ENCODE measurements at regions not wholly inside any gene's neighbourhood (a gene's known extent, or its start where the extent isn't known, plus 50 kb on each side); places are given as distances from the start of the nearest gene placed in this dataset.

DNA sequence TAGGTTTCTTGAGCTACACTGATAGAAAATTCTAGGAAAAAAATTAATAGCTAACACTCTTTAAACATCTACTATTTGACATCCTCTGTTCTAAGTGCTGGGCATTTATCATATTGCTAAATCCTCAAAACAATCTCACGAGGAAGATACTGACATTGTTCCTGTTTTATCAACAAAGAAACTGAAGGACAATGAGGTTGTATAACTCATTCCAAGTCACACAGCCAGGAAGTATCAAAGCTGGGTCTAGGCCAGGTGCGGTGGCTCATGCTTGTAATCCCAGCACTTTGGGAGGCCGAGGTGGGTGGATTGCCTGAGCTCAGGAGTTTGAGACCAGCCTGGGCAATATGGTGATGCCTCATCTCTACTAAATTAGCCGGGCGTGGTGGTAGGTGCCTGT lies 51.6 kb upstream of the IL6 start:
- POLR2A ChIA-PET (ENCODE audit: partially characterized antibody) = interaction anchor here (0.8 kb wide), 1 partner anchor 9 kb away, joined by 3 read pairs; no protein-coding TSS in a partner anchor
- no peak overlapping the region for H4K91ac ChIP-seq (replicated peaks; ENCODE audit: insufficient read length, low read length)
- FAIRE-seq = no peak

More for the DNA sequence above, 51.6 kb upstream of the IL6 start:
- no peaks in the 10 kb centered on the region for H3K79me1 ChIP-seq (ENCODE audit: low read depth, low read length)
- no peak overlapping the region for H4K8ac ChIP-seq (ENCODE audit: extremely low read depth, insufficient read depth, low read length)
- H3K56ac ChIP-seq (replicated peaks; ENCODE audit: insufficient read length, low read depth, low read length) = no peak overlapping the region
- TF ChIP-seq TCF12 (IDR thresholded peaks at IDR 0.05; ENCODE audit: low read depth, low read length) (no peak), CREB1 (IDR thresholded peaks at IDR 0.05) (no peak), ZNF274 (IDR thresholded peaks at IDR 0.05; ENCODE audit: borderline replicate concordance, extremely low read depth, low read length) (no peak), RAD21 (IDR thresholded peaks at IDR 0.05 in 1 of 2, conservative IDR thresholded peaks at IDR 0.05 in 1 of 2; ENCODE audit: low read depth in 2 of 2, low read length in 2 of 2) (no peak), PHF8 (conservative IDR thresholded peaks at IDR 0.05; ENCODE audit: low read depth, low read length) (no peak), CTBP2 (IDR thresholded peaks at IDR 0.05; ENCODE audit: borderline replicate concordance, insufficient read depth, insufficient read length, low read length) (no peak), TAF1 (IDR thresholded peaks at IDR 0.05; ENCODE audit: low read depth, low read length) (no peak), SIN3A (conservative IDR thresholded peaks at IDR 0.05 in 1 of 2, IDR thresholded peaks at IDR 0.05 in 1 of 2; ENCODE audit: low read depth in 1 of 2, low read length in 2 of 2) (no peak)
- no peak overlapping the region for H2AK5ac ChIP-seq (ENCODE audit: low read depth, low read length)
- H3K4me3 ChIP-seq (ENCODE audit: extremely low read depth in 1 of 4, insufficient read depth in 2 of 4, low read depth in 3 of 4, low read length in 4 of 4) = no peak overlapping the region
- no peak overlapping the region for H2BK15ac ChIP-seq (ENCODE audit: low read length)
- CTCF ChIA-PET (ENCODE audit: partially characterized antibody) = interaction anchor here (0.6 to 1.7 kb wide), 6 partner anchors 14 to 411 kb away, joined by 3 to 8 read pairs (median 3); no protein-coding TSS in a partner anchor
- H3K23me2 ChIP-seq (ENCODE audit: low read depth, low read length) = no peaks in the 10 kb centered on the region; the same call in 1 of the 2 replicates
- DNase-seq (ENCODE audit: low read depth in 1 of 2, low spot score in 2 of 2) = no peak
- no peaks in the 10 kb centered on the region for H3K9me3 ChIP-seq (ENCODE audit: insufficient read depth in 2 of 2, low read depth in 1 of 2, low read length in 1 of 2)
- no peaks in the 10 kb centered on the region for H4K20me1 ChIP-seq (replicated peaks in 1 of 2; ENCODE audit: control insufficient read depth in 1 of 2, insufficient read depth in 2 of 2, low read length in 2 of 2)
- H3K36me3 ChIP-seq (ENCODE audit: control insufficient read depth in 2 of 4, insufficient read depth in 4 of 4, low read length in 3 of 4) = no peaks in the 10 kb centered on the region
- no peaks in the 10 kb centered on the region; a peak in 1 of 4 replicates for H3K79me2 ChIP-seq (ENCODE audit: control insufficient read depth in 1 of 2, insufficient read depth in 2 of 2, low read length in 2 of 2)
- H3K4ac ChIP-seq (replicated peaks; ENCODE audit: insufficient read length, low read depth, low read length) = no peak overlapping the region
- H3K9ac ChIP-seq (replicated peaks in 1 of 4; ENCODE audit: extremely low read depth in 1 of 4, low read depth in 3 of 4, low read length in 3 of 4) = no peak overlapping the region
- no peak overlapping the region for H3K4me2 ChIP-seq (ENCODE audit: insufficient read depth in 1 of 2, low read depth in 2 of 2, low read length in 2 of 2)
- H3K27me3 ChIP-seq (replicated peaks in 1 of 4; ENCODE audit: control insufficient read depth in 3 of 4, extremely low read depth in 1 of 4, insufficient read depth in 3 of 4, low read length in 3 of 4) = no peaks in the 10 kb centered on the region
- no peak overlapping the region for H3K14ac ChIP-seq (ENCODE audit: insufficient read length)
- H2AFZ ChIP-seq (ENCODE audit: low read length) = no peak overlapping the region
- H3K23ac ChIP-seq (ENCODE audit: insufficient read length) = no peak overlapping the region
- no peak overlapping the region for H3K18ac ChIP-seq (ENCODE audit: extremely low read depth, low read length)
- no peak overlapping the region; the same call in 1 of the 2 replicates for H2BK20ac ChIP-seq (ENCODE audit: low read length)
- peaks cover 0 to 4% (median 3%) of the 10 kb centered on the region in 4 experiments; a peak in 4 of 7 replicates for H3K4me1 ChIP-seq (replicated peaks in 1 of 4; ENCODE audit: control insufficient read depth in 3 of 4, insufficient read depth in 4 of 4, low read length in 3 of 4)
- H2BK12ac ChIP-seq (ENCODE audit: low read depth, low read length) = no peak overlapping the region
- no peak overlapping the region for H3K27ac ChIP-seq (ENCODE audit: low read depth, low read length)
- no peak overlapping the region for H4K5ac ChIP-seq (ENCODE audit: insufficient read length, low read depth, low read length)
- no peak overlapping the region for H2BK120ac ChIP-seq (replicated peaks; ENCODE audit: low read depth, low read length)
- H2BK5ac ChIP-seq (ENCODE audit: low read depth, low read length) = no peak overlapping the region
- WGBS, 2 experiments (ENCODE audit: extremely low coverage in 1 of 2, insufficient coverage in 1 of 2, insufficient read length in 1 of 2, insufficient replicate concordance in 2 of 2, low coverage in 1 of 2, low lambda C conversion rate in 2 of 2, missing lambda C conversion rate in 1 of 2) = 91% methylated on average over 5 of the region's 5 CpGs; no CpG with 5 or more reads in 1 of the 2 experiments
